Natural killer cell (primary cell): ENCODE measurements at regions not wholly inside any gene's neighbourhood (a gene's known extent, or its start where the extent isn't known, plus 50 kb on each side); places are given as distances from the start of the nearest gene placed in this dataset.

Experiments used
- ATAC-seq, 3 donors: fragments of 150-1000 bp in 2 of 3; fragments of 200-7000 bp in 1 of 3; cut with Tn5 transposase; 1 replicate in 1 of 3; 2 replicates in 2 of 3; pipeline ENCODE4 v1.10.0; 2021; ENCODE audit warnings: mild to moderate bottlenecking in 2 of 3, moderate library complexity in 2 of 3
- DNase-seq, 2 donors: peaks; one replicate each; pipeline versions ENCODE4 v3.0.0 to v3.0.0-alpha.2; 2013 to 2021; ENCODE audit warnings: mixed read lengths in 1 of 2
- H3K27ac ChIP-seq: one replicate; pipeline ENCODE4 v1.5.1; 2013; ENCODE audit warnings: mild to moderate bottlenecking, low read length
- H3K27me3 ChIP-seq: one replicate; pipeline ENCODE4 v1.6.1; 2013; ENCODE audit warnings: low read length; ENCODE audit not compliant: control insufficient read depth, insufficient read depth
- H3K36me3 ChIP-seq: one replicate; pipeline ENCODE4 v1.6.1; 2013; ENCODE audit warnings: low read length; ENCODE audit not compliant: control insufficient read depth, insufficient read depth
- H3K4me1 ChIP-seq: one replicate; pipeline ENCODE4 v1.6.1; 2013; ENCODE audit warnings: low read length; ENCODE audit not compliant: control insufficient read depth, insufficient read depth
- H3K4me3 ChIP-seq: one replicate; pipeline ENCODE4 v1.5.1; 2013; ENCODE audit warnings: low read length
- H3K9me3 ChIP-seq: one replicate; pipeline ENCODE4 v1.6.1; 2013; ENCODE audit warnings: low read length; ENCODE audit not compliant: control insufficient read depth, insufficient read depth
- H3K27ac Mint-ChIP-seq, 2 donors: one replicate each; pipeline ENCODE4 v1.8.0; 2022; ENCODE audit warnings: mild to moderate bottlenecking in 2 of 2, mixed read lengths in 2 of 2, moderate library complexity in 1 of 2
- H3K27me3 Mint-ChIP-seq, 2 donors: one replicate each; pipeline ENCODE4 v1.8.0; 2022; ENCODE audit warnings: low read depth in 2 of 2, mixed read lengths in 2 of 2
- H3K36me3 Mint-ChIP-seq: one replicate; pipeline ENCODE4 v1.8.0; 2022; ENCODE audit warnings: mixed read lengths
- H3K4me1 Mint-ChIP-seq, 2 donors: one replicate each; pipeline ENCODE4 v1.8.0; 2022; ENCODE audit warnings: mixed read lengths in 2 of 2
- H3K4me3 Mint-ChIP-seq: one replicate; pipeline ENCODE4 v1.8.0; 2022; ENCODE audit warnings: mild to moderate bottlenecking, moderate library complexity, mixed read lengths
- H3K9me3 Mint-ChIP-seq, 2 donors: one replicate each; pipeline ENCODE4 v1.8.0; 2022; ENCODE audit warnings: mixed read lengths in 2 of 2
- WGBS: methylation state at CpG from one replicate; pipeline ENCODE4 v1.1.7; 2013; ENCODE audit warnings: missing lambda C conversion rate; ENCODE audit not compliant: insufficient coverage; 5-methylcytosine and 5-hydroxymethylcytosine counted together
- intact Hi-C: fragments of 100-400 bp; cut with micrococcal nuclease; formaldehyde crosslinking; loops from one replicate; pipeline ENCODE4 v1.14.2; 2022
- TF ChIP-seq, protein P1 (sequence below): fragments of 200-600 bp; IDR thresholded peaks from one replicate; pipeline ENCODE4 v1.8.0; 2022; ENCODE audit warnings: antibody characterized with exemption

DNA sequence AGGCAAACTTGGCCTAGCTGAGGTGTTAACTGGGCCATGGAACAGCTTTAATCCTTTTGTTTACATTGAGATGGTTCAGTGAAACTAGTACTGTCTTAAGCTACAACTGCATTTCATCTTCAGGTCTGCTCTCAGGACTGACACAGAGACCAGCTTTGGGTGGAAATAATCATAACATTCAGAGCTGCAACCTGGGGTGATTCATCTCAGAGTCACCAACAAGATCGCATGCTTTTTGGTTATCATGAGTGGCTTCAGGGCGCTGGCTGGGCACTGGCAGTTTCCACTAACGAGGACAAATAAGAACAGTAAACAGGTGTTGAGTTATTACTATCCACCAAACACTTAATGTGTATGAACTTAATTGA lies 60.9 kb upstream of the PAX6 start:
- ATAC-seq (no peak), DNase-seq (no peak)
- H3K4me3 Mint-ChIP-seq, result no peak overlapping the region
- peaks cover 21 to 30% of the 10 kb centered on the region in 2 donors for H3K27me3 Mint-ChIP-seq
- H3K4me1 Mint-ChIP-seq, result no peaks in the 10 kb centered on the region
- H3K4me1 ChIP-seq, result no peaks in the 10 kb centered on the region
- no peak overlapping the region for H3K4me3 ChIP-seq
- no peaks in the 10 kb centered on the region for H3K9me3 Mint-ChIP-seq
- no peaks in the 10 kb centered on the region for H3K9me3 ChIP-seq
- no peaks in the 10 kb centered on the region for H3K36me3 ChIP-seq
- H3K27me3 ChIP-seq, result no peaks in the 10 kb centered on the region
- 77% methylated on average over 3 of the region's 3 CpGs for WGBS
- TF ChIP-seq, protein P1, sequence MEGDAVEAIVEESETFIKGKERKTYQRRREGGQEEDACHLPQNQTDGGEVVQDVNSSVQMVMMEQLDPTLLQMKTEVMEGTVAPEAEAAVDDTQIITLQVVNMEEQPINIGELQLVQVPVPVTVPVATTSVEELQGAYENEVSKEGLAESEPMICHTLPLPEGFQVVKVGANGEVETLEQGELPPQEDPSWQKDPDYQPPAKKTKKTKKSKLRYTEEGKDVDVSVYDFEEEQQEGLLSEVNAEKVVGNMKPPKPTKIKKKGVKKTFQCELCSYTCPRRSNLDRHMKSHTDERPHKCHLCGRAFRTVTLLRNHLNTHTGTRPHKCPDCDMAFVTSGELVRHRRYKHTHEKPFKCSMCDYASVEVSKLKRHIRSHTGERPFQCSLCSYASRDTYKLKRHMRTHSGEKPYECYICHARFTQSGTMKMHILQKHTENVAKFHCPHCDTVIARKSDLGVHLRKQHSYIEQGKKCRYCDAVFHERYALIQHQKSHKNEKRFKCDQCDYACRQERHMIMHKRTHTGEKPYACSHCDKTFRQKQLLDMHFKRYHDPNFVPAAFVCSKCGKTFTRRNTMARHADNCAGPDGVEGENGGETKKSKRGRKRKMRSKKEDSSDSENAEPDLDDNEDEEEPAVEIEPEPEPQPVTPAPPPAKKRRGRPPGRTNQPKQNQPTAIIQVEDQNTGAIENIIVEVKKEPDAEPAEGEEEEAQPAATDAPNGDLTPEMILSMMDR, result no peak
- H3K27ac ChIP-seq, result no peak overlapping the region
- no peak overlapping the region for H3K27ac Mint-ChIP-seq
- no peaks in the 10 kb centered on the region for H3K36me3 Mint-ChIP-seq
- intact Hi-C loops, result no loop called here

DNA sequence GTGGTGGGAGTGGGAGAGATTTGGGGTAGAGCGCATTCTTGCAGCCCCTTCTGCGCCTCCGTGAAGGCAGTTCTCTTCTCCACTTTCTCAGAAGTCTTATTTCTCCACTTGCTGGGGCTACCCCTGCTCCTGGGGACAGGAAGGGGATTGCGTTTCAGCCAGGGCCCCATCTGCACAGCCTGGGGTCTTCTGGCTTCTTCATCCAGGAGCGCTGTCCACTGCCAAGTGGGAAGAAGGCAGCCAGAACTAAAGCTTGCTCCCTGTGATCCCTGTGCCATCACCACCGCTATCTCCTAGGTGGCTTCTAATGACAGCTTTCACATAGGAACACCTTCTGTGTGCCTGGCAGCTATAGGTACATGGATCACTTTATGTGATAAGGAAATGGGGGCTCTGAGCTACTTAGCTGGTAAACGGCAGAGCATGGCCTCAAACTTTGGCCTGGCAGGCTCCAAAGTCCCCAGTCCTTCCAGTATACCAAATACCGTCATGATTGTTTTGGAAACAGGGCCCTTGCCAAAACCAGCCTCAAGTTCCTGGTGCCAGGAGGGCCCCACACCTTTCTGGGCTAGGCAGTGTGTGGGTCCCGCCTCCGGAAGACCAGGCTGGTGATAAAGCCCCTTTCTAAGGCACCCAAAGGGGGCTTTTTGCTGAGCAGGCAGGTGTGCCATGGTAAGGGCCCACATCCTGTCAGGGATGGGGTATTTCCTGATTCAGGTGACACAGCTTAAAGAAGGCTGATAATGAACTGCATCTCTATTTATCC lies 60.4 kb upstream of the PAX6 start:
- WGBS, result 61% methylated on average over 10 of the region's 10 CpGs
- Histone ChIP-seq H3K27me3 (no peaks in the 10 kb centered on the region), H3K9me3 (no peaks in the 10 kb centered on the region), H3K4me1 (no peaks in the 10 kb centered on the region), H3K27ac (no peak overlapping the region), H3K36me3 (no peaks in the 10 kb centered on the region), H3K4me3 (no peak overlapping the region)
- intact Hi-C loops, result no loop called here
- ATAC-seq (no peak), DNase-seq (no peak)
- TF ChIP-seq, protein P1, result no peak
- Mint-ChIP-seq H3K9me3 (no peaks in the 10 kb centered on the region), H3K36me3 (no peaks in the 10 kb centered on the region), H3K4me3 (no peak overlapping the region), H3K27me3 (peaks cover 24 to 36% of the 10 kb centered on the region in 2 donors), H3K4me1 (no peaks in the 10 kb centered on the region), H3K27ac (no peak overlapping the region)

DNA sequence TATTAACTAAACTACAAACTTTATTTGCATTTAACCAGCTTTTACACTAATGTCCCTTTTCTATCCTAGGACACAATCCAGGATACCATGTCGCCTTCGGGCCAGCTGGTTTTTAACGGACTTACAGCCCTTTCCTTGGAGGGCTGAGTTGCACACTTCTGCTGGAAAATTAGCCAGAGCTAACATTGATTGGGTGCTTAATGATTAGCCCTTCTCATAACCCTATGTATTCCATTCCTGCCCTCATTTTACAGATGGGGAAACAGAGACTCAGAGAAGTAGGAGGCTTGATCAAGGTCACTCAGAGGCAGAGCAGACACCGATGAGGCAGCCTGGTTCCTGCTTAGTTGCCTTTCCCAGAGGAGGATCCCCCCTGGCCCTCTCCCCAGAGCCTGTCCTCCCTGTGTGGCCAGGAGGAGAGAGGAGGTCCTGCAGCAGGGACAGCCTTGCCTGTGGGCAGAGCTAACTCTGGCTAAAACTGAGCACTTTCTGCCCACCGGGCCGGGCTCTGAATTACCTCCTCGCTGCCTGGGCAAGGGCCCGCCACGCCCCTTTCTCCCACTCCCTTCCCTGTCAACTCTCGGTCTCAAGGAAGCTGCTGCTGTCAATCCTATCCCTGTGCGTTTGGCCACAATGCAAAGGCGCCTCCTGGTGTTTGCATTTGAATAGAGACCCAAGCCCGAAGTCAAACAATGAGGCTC lies 59.6 kb upstream of the PAX6 start:
- no peaks in the 10 kb centered on the region for H3K36me3 ChIP-seq
- TF ChIP-seq, protein P1, result no peak
- no peak overlapping the region for H3K27ac ChIP-seq
- Mint-ChIP-seq H3K9me3 (no peaks in the 10 kb centered on the region), H3K36me3 (no peaks in the 10 kb centered on the region), H3K4me3 (no peak overlapping the region), H3K27me3 (peaks cover 23 to 37% of the 10 kb centered on the region in 2 donors), H3K4me1 (no peaks in the 10 kb centered on the region), H3K27ac (no peak overlapping the region)
- no peak overlapping the region for H3K4me3 ChIP-seq
- DNase-seq (peak in 1 of 2 donors; percentile 36), ATAC-seq (no peak)
- H3K9me3 ChIP-seq, result no peaks in the 10 kb centered on the region
- H3K27me3 ChIP-seq, result no peaks in the 10 kb centered on the region
- intact Hi-C loops, result no loop called here
- WGBS, result 22% methylated on average over 13 of the region's 13 CpGs
- H3K4me1 ChIP-seq, result no peaks in the 10 kb centered on the region
